GM12873 (cell line): ENCODE measurements at regions not wholly inside any gene's neighbourhood (a gene's known extent, or its start where the extent isn't known, plus 50 kb on each side); places are given as distances from the start of the nearest gene placed in this dataset.

Source experiments
- CTCF ChIP-seq: IDR thresholded peaks from 2 replicates; pipeline ENCODE4 v1.5.1; 2012; ENCODE audit warnings: low read depth, mild to moderate bottlenecking, moderate library complexity, low read length, control low read depth; ENCODE audit not compliant: insufficient read depth; ENCODE audit errors: missing control alignments

DNA sequence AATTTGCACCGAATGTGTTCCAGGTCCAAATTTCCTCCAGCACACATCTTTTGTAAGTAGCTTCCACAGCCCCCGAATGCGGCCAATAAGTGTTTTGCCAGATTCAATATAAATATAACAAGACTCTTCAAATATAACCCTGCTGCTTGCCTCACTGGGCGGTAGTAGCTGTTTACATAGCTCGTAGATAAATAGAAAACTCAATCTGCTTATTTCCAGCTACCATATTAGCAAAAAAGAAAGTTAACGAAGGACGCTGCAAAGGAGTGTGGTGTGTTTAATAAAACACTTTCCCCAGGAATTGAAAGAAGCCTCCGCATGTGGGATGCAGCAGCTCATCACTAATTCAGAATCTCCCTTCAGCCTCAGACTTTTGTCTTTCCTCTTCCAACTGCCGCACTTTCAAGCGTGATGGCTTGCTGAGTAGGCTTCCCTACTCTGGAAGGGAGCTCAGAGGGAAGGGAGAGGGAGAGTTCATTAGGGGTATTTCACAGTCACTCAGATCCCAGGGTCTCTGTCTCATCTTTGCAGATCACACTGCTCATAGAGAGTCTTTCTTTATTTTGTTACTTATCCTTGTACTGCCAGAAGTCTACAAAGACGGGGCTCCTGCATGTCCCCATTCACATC is 367.0 kb downstream of the RND3 start:
- TF ChIP-seq CTCF: no peak

DNA sequence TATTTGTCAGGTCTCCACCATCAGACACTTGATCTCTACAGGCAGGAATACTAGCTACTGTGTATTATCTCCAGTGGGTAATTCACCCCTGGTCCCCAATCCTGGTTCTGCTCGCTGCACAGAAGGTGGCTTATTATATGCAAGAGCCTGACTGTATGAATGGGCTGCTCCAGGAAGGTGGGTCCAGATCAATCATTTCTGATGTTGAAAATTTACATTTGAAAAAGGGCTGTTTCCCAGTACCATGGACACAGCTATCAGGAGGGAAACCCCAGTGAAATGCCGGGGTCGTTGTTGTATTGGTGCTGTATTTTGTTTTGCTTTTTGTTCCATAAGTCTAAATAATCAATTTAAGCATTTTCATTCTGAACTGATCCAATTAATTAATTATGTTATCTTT is 367.6 kb downstream of the RND3 start:
- no peak for TF ChIP-seq CTCF

DNA sequence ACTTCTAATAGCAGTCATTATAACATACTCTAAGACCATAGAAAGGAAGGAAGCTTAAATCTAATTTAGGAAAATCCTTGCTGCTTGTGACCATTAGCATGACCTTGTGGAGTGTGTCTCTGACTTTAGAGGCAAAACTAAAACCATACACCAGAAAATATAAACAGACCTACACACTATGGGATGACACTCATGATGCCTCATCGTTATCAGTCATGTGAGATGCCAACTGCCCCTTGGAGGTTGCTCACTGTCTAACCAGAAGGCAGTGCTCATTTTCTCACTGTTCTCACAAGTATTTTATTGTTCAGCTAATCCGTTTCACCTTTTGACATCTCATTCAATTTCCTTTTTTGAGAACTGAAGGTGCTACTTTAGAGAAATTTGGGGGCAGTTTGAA is 376.9 kb downstream of the RND3 start:
- no peak for TF ChIP-seq CTCF

- TF ChIP-seq CTCF: no peak
Observed at GRCh38 chr2:150109912-150110311, 377.6 kb downstream of the RND3 start.

DNA sequence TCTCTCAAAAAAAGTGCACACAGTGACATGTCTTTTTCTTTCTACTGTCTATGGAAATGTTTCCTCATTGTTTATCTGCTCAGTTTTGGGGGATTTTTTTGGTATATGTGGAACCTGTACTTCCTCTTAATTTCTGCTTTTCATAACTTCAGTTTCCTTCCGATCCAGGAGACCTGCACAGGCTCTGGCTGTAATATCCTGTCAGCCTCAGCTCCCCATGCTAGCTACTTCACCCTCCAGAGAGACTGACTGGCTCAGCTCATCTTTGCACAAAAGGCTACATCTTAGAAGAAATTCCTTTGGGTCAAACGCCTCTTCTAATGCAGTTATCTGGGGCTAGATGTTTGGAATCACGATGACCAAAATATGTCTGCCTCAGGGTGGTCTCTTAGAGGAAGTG is 378.4 kb downstream of the RND3 start:
- no peak for TF ChIP-seq CTCF

- TF ChIP-seq CTCF: no peak
Observed at GRCh38 chr2:150107816-150108215, 379.7 kb downstream of the RND3 start.

DNA sequence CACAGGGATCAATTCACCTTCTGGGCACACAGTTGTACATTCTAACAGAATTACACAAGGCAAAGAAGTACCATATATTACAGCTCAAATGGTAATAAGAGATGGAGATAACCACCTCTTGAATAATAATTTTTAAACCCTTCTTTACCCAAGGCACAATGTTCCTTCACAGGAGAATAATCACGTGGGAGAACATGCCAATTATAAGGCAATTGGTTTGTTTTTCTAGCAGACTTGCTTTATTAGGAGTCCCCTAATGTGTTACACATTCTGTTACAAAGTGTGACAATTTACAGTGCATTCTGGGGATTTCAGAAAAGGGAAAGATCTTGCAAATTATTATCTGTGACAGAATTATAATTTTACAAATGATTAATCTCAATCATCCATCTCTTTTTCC is 380.3 kb downstream of the RND3 start:
- TF ChIP-seq CTCF: no peak
